Stimulated activated CD8-positive, alpha-beta memory T cell treated with anti-CD3 and anti-CD28 coated beads, Interleukin-4, amount 100 ng/mL, for 4 hours (primary cell): ENCODE measurements at regions not wholly inside any gene's neighbourhood (a gene's known extent, or its start where the extent isn't known, plus 50 kb on each side); places are given as distances from the start of the nearest gene placed in this dataset.
"Not testable (repeated sequence)": the region's sequence is repeated elsewhere in the genome, so short reads cannot be mapped to it uniquely, and the experiment has no call there.

Experiments
- DNase-seq, 2 donors: peaks; one replicate each; pipeline ENCODE4 v3.0.0-alpha.2; 2020; ENCODE audit warnings: low read depth in 2 of 2, low spot score in 1 of 2

DNA sequence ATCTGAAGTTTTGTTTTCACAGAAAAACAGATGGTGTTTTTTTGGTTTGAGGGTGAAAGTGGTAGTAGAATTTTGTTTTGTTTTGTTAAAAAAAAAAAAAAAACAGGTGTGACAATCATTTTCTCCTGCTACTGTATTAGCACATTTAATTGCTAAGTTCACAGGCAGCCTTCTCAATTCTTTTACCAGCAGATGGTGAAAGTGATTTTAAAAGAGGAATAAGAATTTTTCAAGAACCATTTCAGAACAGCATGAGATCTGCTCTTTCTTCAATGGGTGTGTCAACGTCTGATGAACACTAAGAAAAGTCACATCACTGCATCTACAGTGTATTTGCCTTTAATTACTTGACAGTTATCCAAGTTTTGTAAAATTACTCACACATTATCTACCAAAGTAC, 303.7 kb upstream of the USP15 start:
- no peak for DNase-seq

DNA sequence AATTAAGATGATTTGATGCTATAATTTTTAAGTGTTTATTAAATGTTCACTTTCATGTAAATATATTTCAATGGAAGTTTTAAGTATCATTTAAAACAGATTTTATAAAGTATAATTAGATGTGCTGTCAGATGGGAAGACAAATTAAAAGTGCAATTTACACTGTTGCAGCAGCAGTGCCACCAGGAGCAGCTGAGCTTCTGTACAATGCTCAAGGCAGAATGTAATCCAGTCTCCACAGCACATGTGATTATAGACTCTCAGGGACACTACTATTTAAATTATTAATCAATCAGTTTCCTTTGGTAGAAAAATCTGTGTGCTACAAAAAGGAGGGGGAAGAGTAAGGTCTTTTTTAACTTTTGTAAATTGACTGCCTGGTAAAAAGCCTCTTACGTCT, 285.7 kb upstream of the USP15 start:
- DNase-seq: no peak

DNA sequence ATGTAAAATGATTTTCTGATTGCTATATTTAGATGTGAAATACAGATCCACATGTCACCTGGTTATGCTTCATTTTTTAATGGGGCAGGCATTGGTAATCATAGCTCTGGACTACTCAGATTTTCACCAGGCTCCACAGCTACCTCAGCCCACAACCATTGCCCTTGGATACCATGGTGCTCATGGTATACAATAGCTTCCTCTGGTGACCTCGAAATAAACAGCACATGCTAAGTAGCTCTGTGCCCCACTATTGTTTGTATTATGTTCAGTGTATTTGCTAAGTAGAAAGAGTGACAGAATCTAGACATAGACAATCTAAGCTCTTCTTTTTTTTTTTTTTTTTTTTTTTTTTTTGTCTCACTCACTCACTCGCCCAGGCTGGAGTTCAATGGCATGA, 274.4 kb upstream of the USP15 start:
- no peak for DNase-seq

DNA sequence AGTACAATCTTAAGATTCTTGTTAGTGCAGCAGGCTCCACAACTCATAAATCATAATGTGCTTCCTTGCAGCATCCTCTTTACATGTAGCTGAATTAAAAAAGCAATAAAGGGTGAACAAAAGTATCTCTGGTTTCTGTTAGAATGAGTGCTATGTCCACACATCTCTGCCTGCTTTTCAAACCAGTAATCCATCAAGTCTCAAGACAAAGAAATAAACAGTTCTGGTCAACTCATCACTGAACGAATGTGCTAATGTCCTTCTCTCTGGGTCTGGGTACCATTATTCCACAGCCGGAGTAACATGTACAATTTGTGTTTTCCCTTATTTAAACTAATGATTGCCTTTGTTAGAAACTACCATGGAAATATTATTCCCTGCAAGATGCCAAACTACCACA, 273.0 kb upstream of the USP15 start:
- no peak for DNase-seq

DNA sequence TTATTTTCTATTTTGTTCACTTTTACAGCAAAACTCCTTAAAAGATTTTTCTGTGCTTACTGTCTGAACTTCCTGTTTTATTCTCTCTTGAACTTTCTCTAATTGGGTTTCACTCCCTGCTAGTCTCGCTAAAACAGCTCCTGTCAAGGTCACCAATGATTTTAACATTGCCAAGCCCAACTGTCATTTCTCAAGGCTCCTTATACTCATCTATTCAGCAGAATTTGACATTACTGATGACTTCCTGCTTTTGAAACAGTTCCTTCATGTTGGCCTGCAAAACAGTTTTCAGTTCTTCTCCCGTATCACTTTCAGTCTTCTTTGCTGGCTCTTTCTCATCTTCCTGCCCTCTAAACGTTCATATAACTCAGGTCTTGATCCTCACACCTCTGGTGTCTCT, 268.5 kb upstream of the USP15 start:
- no peak for DNase-seq

DNA sequence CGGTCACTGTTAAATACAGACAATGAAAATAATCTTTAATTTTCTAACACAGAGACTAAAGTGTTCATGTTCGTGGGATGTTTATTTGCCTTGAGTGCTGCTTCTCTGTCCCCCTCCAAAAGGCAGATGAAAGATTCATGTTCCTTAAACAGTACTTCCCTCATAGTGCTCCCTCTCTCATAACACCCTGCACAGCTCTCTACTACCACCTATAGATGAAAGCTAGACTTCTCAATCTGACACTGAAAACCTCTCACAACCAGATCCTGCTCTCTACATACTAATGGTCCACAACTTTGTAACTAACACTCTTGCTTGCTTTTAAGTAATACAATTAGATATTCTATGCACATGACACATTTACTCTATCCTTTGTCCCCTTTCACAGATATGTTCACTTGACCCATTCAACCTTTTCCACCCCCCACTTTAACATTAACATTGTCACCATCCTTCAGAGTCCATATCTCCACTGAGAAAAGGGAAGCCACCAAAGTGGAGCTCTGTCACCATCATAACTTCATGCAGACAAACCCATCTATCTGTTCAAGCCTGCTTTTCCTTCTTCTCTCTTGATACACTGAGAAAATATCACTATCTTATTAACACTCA, 266.4 kb upstream of the USP15 start:
- DNase-seq: no peak

DNA sequence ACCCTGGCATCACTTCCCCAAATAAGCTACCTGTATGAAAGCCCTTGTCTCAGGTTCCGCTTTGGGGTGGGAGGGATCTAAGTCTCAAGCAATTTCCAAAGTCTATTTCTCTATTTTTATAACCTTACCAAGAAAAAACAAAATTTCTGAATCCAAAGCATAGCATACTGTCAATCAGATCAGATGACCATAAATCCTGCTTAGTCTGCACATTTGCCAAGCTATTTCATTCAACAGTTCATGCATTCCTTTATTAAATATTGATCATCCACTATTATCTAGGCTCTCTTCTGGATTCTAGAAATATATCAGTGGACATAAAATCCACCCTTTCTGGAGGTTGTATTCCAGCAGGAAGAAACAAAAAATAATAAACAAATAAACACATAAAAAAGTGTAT, 263.5 kb upstream of the USP15 start:
- no peak for DNase-seq

DNA sequence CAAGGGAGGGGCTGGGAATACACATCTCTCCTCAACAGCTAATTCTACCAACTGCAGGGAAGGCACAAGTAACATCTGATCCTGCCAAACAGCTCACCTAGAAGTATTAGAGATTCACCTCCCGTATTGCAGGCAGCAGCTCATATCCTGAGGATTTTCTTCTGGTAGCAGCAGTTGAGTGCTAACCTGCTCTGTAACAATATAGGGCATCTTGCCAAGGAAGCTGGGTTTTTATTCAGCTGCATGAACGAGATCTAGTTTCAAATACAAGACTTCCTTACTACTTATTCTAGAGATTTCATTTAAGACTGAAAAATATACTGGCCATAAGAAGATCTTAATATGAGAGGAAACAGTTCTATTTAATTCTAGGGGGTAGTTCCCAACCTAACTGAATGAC, 261.4 kb upstream of the USP15 start:
- DNase-seq: no peak

DNA sequence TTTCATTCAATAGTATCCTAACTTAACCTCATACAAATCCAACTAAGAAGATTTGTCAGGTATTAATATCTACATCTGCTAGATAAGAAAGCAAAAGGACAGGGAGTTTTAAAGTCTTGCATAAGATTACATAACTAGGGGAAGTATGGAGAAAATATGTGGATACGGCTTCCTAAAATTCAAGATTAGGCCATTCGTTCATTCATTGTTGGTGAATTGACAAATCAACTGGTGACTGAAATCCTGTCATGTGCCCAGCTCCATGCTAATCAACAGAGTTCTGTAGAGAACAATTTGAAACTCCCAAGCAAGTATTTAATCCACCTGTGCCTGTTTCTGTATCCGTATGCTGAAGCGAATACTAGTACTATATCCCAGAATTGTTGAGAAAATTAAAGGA, 260.9 kb upstream of the USP15 start:
- no peak for DNase-seq

DNA sequence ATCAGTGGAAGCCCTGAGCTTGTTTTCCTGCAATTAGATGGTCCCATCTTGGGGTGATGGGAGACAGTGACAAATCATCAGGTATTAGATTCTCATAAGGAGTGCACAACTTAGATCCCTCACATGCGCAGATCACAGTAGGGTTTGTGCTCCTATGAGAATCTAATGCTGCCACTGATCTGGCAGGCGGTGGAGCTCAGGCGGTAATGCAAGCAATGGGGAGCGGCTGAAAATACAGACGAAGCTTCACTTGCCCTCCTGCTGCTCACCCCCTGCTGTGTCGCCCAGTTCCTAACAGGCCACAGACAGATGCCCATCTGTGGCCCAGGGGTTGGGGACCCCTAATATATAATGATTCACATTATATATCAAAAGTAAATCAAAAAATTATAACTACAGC, 258.8 kb upstream of the USP15 start:
- DNase-seq: no peak

DNA sequence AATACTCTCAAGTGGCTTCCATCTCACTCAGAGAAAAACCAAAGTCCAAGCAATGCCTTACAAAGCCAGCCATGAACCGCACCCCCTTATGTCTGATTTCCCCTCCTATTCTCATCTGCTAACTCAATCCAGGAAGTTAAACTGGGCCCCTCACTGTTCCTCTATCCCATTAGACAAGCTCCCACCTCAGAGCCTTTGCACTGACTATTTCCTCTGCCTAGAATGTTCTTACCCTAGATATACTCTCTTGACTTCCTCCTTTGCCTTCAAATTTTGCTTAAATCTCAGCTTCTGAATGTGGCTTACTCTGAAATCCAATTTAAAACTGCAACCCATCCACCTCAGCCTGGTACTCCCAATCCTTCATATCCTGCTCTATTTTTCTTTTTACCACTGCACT, 257.0 kb upstream of the USP15 start:
- no peak for DNase-seq

DNA sequence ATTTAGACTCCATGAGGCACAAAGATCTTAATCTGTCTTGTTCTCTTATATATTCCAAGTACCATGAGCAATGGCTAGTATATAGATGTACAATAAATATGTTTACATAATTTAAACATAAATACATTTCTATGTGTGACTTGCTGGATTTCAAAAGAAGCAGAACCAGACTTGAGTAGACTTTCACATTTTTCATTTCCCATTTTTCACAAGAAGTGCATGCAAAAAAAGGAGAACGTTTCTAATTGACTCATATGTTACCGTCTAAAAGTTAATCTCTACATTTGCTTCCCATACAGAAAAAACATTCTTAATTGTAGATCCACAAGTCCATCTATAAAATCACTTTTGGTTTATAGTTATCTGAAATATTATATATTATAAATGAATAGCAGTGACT, 256.5 kb upstream of the USP15 start:
- DNase-seq: no peak

DNA sequence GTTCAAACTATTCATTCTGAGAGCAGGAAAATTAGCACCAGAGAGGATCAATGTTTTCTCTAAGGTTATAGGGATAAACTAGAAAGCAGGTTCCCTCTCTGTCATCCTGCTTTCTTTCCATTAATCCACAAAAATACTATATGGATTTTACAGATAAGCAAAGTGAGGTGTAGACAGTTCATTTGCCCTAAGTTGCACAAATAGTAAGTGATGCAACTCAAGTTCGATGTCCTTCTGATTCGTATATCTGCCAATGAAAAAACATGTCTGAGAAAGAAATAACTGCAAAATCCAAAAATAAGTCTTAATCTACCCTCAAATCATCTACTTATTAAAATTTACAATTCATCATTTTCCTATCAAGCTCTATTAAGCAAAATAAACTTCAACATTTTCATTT, 254.6 kb upstream of the USP15 start:
- DNase-seq: no peak

DNA sequence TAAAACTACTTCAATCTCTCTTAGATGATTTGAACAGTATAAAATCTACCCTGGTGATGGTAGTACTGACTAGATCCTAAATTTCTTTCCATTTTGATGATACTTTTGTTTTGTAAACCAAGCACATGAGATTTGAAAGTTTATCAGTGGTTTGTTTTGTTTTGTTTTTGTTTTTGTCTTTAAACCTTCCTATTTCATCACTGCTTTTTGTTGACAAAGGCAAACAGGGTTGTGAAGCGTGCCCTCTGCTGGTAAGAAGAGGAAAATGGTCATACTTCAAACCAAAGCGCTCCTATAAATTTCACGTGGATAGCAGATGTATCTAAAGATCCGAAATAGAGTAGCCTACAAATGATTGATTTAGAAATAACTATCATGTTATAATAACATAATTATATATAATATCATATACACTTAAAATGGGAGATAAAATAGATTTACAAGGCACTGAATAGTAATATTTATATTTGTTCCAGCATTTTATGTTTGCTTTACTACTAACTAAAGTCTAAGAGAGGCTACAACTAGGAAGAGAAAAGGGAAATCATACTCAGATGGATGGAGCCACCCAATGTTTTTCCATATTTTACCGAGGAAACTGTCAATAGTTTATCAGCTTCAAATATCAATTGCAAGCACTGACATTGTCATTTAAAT, 254.0 kb upstream of the USP15 start:
- no peak for DNase-seq

DNA sequence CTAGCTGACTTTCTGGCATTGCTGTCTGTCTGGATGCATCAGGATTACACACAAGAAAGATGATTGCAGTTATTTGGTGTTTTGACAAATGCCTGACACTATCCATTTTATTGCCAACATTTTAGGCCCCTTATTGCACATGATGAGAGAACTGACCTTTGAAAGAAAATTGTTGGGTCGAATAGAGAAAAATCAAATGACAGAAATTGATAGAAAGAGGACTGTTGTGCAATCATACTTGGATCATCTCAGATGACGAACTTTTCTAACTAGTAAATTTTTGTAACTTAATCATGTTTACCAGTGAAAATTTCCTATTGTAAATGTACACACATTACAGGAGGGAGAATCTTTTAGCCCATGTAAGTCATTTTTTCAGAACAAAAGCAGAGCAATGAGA, 251.5 kb upstream of the USP15 start:
- DNase-seq: no peak

DNA sequence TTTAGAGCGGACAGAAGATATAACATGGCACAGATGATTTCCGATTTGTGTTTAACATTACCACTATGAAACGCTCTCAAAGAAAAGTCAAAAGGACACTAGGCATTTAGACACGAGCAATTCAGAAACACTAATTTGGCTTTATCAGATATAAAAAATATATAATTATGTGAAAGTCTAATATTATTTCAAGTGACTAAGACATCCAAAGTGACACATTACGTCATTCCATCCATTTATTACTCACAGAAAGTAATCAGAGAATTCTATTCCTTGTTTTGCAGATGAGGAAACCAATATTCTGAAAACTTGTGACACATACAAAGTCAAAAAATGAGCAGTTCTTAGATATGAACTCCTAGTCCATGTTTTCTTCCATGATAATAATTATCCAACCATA, 250.8 kb upstream of the USP15 start:
- no peak for DNase-seq

DNA sequence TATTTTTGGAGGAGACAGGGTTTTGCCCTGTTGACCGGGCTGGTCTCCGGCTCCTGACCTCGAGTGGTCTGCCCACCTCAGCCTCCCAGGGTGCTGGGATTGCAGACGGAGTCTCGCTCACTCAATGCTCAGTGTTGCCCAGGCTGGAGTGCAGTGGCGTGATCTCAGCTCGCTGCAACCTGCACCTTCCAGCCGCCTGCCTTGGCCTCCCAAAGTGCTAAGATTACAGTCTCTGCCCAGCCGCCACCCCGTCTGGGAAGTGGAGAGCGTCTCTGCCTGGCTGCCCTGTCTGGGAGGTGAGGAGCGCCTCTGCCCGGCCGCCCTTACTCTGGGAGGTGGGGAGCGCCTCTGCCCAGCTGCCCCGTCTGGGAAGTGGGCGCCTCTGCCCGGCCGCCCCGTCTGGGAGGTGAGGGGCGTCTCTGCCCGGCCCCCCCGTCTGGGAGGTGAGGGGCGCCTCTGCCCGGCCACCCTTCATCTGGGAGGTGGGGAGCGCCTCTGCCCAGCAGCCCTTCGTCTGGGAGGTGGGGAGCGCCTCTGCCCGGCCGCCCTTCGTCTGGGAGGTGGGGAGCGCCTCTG, 249.8 kb upstream of the USP15 start:
- DNase-seq: not testable (repeated sequence)

DNA sequence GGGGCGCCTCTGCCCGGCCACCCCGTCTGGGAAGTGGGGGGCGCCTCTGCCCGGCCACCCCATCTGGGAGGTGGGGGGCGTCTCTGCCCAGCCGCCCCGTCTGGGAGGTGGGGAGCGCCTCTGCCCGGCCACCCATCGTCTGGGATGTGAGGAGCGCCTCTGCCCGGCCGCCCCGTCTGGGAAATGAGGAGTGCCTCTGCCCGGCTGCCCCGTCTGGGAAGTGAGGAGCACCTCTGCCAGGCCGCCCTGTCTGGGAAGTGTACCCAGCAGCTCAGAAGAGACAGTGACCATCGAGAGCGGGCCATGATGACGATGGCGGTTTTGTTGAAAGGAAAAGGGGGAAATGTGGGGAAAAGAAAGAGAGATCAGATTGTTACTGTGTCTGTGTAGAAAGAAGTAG, 249.2 kb upstream of the USP15 start:
- DNase-seq: not testable (repeated sequence)

DNA sequence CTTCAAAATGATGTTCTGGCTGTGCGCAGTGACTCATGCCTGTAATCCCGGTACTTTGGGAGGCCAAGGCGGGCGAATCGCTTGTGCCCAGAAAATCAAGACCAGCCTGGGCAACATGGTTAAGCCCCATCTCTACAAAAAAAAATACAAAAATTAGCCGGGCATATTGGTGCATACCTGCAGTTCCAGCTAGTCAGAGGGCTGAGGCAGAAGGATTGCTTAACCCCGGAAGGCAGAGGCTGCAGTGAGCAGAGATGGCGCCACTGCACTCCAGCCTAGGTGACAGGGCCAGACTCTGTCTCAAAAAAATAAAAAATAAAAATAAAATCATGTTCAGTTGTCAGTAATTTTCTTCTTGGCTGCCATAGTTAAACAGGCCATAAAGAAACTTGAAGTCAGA, 245.9 kb upstream of the USP15 start:
- no peak for DNase-seq

DNA sequence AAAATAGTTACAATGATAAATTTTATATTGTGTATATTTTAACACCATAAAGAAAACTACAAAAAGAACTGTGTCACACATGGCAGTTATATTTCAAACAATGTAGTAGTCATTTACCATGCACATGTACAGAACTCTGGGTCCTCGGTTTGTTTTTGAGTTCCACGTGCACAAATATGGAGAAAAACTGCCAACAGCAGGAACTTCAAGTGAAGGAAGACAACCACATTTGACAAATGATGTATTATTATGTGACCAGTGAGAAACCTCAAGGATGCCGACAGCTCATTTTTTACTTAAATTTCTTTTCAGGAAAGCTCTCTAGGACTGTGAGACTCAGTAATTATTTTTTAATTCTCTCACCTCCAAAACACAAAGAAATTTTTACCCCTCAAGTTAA, 244.2 kb upstream of the USP15 start:
- no peak for DNase-seq

DNA sequence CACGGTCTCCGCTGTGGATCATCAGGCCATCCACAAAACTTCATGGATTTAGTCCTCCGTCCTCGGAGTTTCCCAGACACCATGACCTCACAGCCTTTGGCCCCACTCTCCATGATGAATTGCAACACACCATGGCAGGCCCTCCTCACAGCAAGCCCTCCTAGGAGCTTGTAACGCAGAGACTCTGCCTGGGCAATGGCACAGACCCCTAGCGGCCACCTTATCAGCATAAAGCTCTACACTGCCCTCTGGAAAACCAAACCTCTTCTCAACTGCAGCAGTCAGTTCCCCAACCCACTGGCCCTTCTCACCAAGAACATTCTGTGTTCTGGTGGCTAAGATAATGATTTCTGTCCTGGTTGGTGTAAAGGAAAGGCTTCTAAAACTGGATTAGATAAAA, 238.4 kb upstream of the USP15 start:
- no peak for DNase-seq

DNA sequence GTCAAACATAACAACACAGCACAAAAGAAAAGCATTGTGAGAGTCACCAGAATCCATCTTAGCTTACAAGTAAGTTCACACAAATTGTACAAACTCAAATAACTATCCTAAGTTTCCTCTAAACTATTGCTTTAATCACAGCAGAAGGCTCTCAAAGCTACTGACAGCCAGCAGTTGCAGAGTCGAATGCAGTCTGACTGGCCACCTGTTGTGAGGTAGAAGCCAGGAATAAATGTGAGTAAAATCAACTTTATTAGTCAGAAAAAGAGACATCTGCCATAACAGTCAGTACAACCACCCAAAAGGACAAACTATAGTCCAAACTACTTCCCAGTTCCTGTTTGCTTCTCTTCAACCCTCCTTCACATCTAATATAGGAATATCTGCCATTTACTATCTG, 231.7 kb upstream of the USP15 start:
- no peak for DNase-seq

DNA sequence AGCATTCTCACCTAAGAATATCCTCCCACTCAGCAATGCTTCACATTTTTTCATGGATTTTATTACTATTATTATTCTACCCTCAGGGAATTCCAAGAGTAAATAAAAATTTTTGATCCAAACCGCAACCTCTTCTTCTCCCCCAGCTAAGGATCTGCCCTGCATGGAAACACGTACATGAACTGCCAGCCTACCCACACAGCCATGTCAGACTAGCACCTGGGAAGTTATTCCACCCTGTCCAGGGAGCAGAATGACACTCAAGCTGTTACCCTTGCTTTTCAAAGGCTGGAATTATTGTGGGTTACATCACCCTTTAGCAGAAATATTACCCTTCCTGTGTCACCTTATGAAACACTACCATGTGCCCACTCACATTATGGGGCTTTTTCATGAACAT, 227.3 kb upstream of the USP15 start:
- no peak for DNase-seq
